Endothelial cell of umbilical vein (primary cell): ENCODE measurements at regions not wholly inside any gene's neighbourhood (a gene's known extent, or its start where the extent isn't known, plus 50 kb on each side); places are given as distances from the start of the nearest gene placed in this dataset.

Experiments
- BruUV-seq: library from RNA; stranded (reverse); fragments of 400-500 nt; replicated peaks from 2 replicates; lab custom pipeline; 2021; lab: Mats Ljungman, UMichigan
- CTCF ChIA-PET: fragments of 300-600, 350-600 bp; sonication (Branson Sonifier 250); formaldehyde crosslinking; loops from one replicate; lab custom pipeline; 2021; ENCODE audit warnings: antibody characterized with exemption, inconsistent platforms; lab: Charles Lee
- POLR2A ChIA-PET: fragments of 300-600, 350-600 bp; sonication (Branson Sonifier 250); formaldehyde crosslinking; loops from one replicate; lab custom pipeline; 2021; ENCODE audit warnings: antibody characterized with exemption, inconsistent platforms; lab: Charles Lee
- DNase-seq: peaks from one replicate; pipeline ENCODE4 v3.0.0-alpha.2; 2011; ENCODE audit warnings: low read depth, low spot score
- FAIRE-seq: peaks from 2 replicates; lab custom pipeline; 2011; peaks lifted over from hg19 to GRCh38; lab: Jason Lieb, UNC
- H2AFZ ChIP-seq: 2 replicates; pipeline ENCODE4 v1.6.0; 2012; ENCODE audit warnings: low read depth, low read length, control low read depth, inconsistent platforms
- H3K27ac ChIP-seq: 2 replicates; pipeline ENCODE4 v1.5.1; 2011; ENCODE audit warnings: low read depth, mild to moderate bottlenecking, control low read depth, low read length, moderate library complexity; ENCODE audit not compliant: insufficient read depth
- H3K27me3 ChIP-seq, 2 experiments: 2 replicates each; pipeline versions ENCODE4 v1.6.0 to v1.6.1; 2011; ENCODE audit warnings: low read length in 2 of 2, mixed read lengths in 1 of 2; ENCODE audit not compliant: control insufficient read depth in 2 of 2, insufficient read depth in 2 of 2
- H3K36me3 ChIP-seq, 2 experiments: 2 replicates in 1 of 2; 3 replicates in 1 of 2; pipeline ENCODE4 v1.5.1; 2011; ENCODE audit warnings: low read length in 2 of 2, mild to moderate bottlenecking in 1 of 2, moderate library complexity in 1 of 2; ENCODE audit not compliant: control insufficient read depth in 2 of 2, insufficient read depth in 2 of 2; ENCODE audit errors: extremely low read depth in 1 of 2
- H3K4me1 ChIP-seq: 3 replicates; pipeline ENCODE4 v1.5.1; 2011; ENCODE audit warnings: mild to moderate bottlenecking, low read length; ENCODE audit not compliant: control insufficient read depth, insufficient read depth; ENCODE audit errors: extremely low read depth
- H3K4me2 ChIP-seq: 2 replicates; pipeline ENCODE4 v1.6.1; 2011; ENCODE audit warnings: low read length, control low read depth, mixed read lengths; ENCODE audit not compliant: insufficient read depth
- H3K4me3 ChIP-seq, 3 experiments: fragments of 200-600 bp in 1 of 3; sonication (generic), shearing (Covaris generic) in 1 of 3; replicated peaks in 1 of 3; 2 replicates each; pipeline ENCODE4 v1.5.1; 2011 to 2016; ENCODE audit warnings: control low read depth in 3 of 3, low read length in 3 of 3, mild to moderate bottlenecking in 2 of 3, inconsistent platforms in 1 of 3, low read depth in 1 of 3, moderate library complexity in 1 of 3; ENCODE audit not compliant: insufficient read depth in 1 of 3
- H3K79me2 ChIP-seq: 2 replicates; pipeline ENCODE4 v1.6.0; 2012; ENCODE audit warnings: low read length, inconsistent platforms; ENCODE audit not compliant: control insufficient read depth, insufficient read depth
- H3K9ac ChIP-seq: replicated peaks from 2 replicates; pipeline ENCODE3; 2011; ENCODE audit warnings: low read length, control low read depth; ENCODE audit not compliant: insufficient read depth; ENCODE audit errors: extremely low read depth
- H3K9me1 ChIP-seq: replicated peaks from 3 replicates; pipeline ENCODE4 v1.6.0; 2011; ENCODE audit warnings: mild to moderate bottlenecking, low read length; ENCODE audit not compliant: control insufficient read depth, insufficient read depth; ENCODE audit errors: extremely low read depth
- H3K9me3 ChIP-seq: replicated peaks from 2 replicates; pipeline ENCODE4 v1.5.1; 2012; ENCODE audit warnings: low read length, inconsistent platforms; ENCODE audit not compliant: control insufficient read depth, insufficient read depth
- H4K20me1 ChIP-seq: replicated peaks from 2 replicates; pipeline ENCODE3; 2011; ENCODE audit warnings: mild to moderate bottlenecking, low read length; ENCODE audit not compliant: control insufficient read depth, insufficient read depth; ENCODE audit errors: extremely low read depth
- EZH2 ChIP-seq: IDR thresholded peaks from 2 replicates; pipeline ENCODE4 v1.6.1; 2012; ENCODE audit warnings: borderline replicate concordance, low read depth, mild to moderate bottlenecking, moderate library complexity, low read length, inconsistent platforms; ENCODE audit not compliant: severe bottlenecking
- FOS ChIP-seq: IDR thresholded peaks from 2 replicates; pipeline ENCODE4 v1.6.1; 2011; ENCODE audit warnings: mild to moderate bottlenecking, low read length, moderate library complexity, borderline replicate concordance; ENCODE audit not compliant: insufficient read depth
- GATA2 ChIP-seq: IDR thresholded peaks from 2 replicates; pipeline ENCODE4 v1.7.0; 2011; ENCODE audit warnings: low read depth, mild to moderate bottlenecking, moderate library complexity, mixed read lengths, low read length; ENCODE audit not compliant: insufficient read length, insufficient read depth
- JUN ChIP-seq: IDR thresholded peaks from 2 replicates; pipeline ENCODE4 v1.6.1; 2011; ENCODE audit warnings: borderline replicate concordance, low read depth; ENCODE audit not compliant: insufficient read length, insufficient read depth
- MAX ChIP-seq: IDR thresholded peaks from 2 replicates; pipeline ENCODE4 v1.6.1; 2011; ENCODE audit not compliant: insufficient read depth, insufficient read length
- MYC ChIP-seq: IDR thresholded peaks from one replicate; pipeline ENCODE4 v1.6.1; 2011; ENCODE audit warnings: mild to moderate bottlenecking, low read depth, low read length
- POLR2A ChIP-seq: IDR thresholded peaks from 2 replicates; pipeline ENCODE4 v1.6.1; 2012; ENCODE audit warnings: low read depth, mild to moderate bottlenecking, control low read depth, low read length
- POLR2AphosphoS5 ChIP-seq: IDR thresholded peaks from 2 replicates; pipeline ENCODE4 v1.6.1; 2012; ENCODE audit warnings: low read depth, mild to moderate bottlenecking, control low read depth, low read length, moderate library complexity; ENCODE audit not compliant: insufficient read depth
- dilution Hi-C: fragments of 300-500 bp; cut with MboI; formaldehyde crosslinking; loops from one replicate; pipeline ENCODE4 v1.15.0; 2019; ENCODE audit warnings: low sequenced_read_pairs; ENCODE audit not compliant: extremely low pct_ligation_motif_present
- intact Hi-C: fragments of 100-400 bp; cut with micrococcal nuclease; formaldehyde crosslinking; loops from one replicate; pipeline ENCODE4 v1.10.0; 2022
- TF ChIP-seq, protein P1 (sequence below), 2 donors: IDR thresholded peaks; 1 replicate in 1 of 2; 2 replicates in 1 of 2; pipeline ENCODE4 v1.5.1; 2011; ENCODE audit warnings: low read length in 2 of 2, mild to moderate bottlenecking in 2 of 2, moderate library complexity in 2 of 2, control low read depth in 1 of 2, inconsistent platforms in 1 of 2, low read depth in 1 of 2; ENCODE audit not compliant: insufficient read depth in 1 of 2; ENCODE audit errors: extremely low read depth in 1 of 2

DNA sequence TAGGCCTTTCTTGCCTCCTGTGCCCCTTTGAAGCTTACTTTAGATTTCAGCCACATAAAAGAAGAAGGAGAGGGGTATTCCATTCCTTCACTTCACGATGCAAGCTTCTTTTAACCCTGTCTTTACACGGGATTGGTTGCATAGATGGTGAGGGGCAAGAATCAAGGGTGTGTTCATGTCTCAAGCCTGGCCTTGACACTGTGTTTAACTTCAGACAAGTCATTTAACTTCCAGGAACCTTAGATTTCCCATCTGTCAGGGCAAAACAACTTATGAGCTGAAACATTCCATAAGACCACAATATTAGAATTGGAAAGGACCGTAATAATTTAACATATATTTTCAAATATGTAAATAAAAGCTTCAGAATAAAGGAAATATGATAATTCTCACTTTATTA, 344.5 kb downstream of the MFSD1 start:
- Histone ChIP-seq H3K79me2 (no peaks in the 10 kb centered on the region), H3K4me1 (no peaks in the 10 kb centered on the region), H3K27me3 (no peaks in the 10 kb centered on the region), H3K4me3 (no peak overlapping the region), H3K9ac (no peak overlapping the region), H3K27ac (no peak overlapping the region), H4K20me1 (no peaks in the 10 kb centered on the region), H3K9me3 (no peaks in the 10 kb centered on the region), H3K36me3 (no peaks in the 10 kb centered on the region), H3K4me2 (no peak overlapping the region), H3K9me1 (no peaks in the 10 kb centered on the region), H2AFZ (peak overlapping the region; percentile 68)
- no TSS peak for BruUV-seq
- TF ChIP-seq POLR2AphosphoS5 (no peak), MAX (no peak), POLR2A (no peak), FOS (no peak), EZH2 (no peak), MYC (no peak), GATA2 (no peak), JUN (no peak)
- TF ChIP-seq, protein P1, sequence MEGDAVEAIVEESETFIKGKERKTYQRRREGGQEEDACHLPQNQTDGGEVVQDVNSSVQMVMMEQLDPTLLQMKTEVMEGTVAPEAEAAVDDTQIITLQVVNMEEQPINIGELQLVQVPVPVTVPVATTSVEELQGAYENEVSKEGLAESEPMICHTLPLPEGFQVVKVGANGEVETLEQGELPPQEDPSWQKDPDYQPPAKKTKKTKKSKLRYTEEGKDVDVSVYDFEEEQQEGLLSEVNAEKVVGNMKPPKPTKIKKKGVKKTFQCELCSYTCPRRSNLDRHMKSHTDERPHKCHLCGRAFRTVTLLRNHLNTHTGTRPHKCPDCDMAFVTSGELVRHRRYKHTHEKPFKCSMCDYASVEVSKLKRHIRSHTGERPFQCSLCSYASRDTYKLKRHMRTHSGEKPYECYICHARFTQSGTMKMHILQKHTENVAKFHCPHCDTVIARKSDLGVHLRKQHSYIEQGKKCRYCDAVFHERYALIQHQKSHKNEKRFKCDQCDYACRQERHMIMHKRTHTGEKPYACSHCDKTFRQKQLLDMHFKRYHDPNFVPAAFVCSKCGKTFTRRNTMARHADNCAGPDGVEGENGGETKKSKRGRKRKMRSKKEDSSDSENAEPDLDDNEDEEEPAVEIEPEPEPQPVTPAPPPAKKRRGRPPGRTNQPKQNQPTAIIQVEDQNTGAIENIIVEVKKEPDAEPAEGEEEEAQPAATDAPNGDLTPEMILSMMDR (IDR thresholded peaks at IDR 0.05; ENCODE audit: extremely low read depth in 1 of 2, insufficient read depth in 1 of 2, low read depth in 1 of 2, low read length in 2 of 2): no peak
- DNase-seq (no peak), FAIRE-seq (no peak)
- ChIA-PET POLR2A (no interaction called here), CTCF (interaction anchor here (1.0 to 2.8 kb wide), 11 partner anchors 9 to 107 kb away, joined by 3 to 9 read pairs (median 5); no protein-coding TSS in a partner anchor)
- dilution Hi-C loops (no loop called here), intact Hi-C loops (no loop called here)
